HEK293 (cell line): ENCODE measurements at regions not wholly inside any gene's neighbourhood (a gene's known extent, or its start where the extent isn't known, plus 50 kb on each side); places are given as distances from the start of the nearest gene placed in this dataset.

Source experiments
- CTCF ChIA-PET: fragments of 350-600 bp; formaldehyde crosslinking; extraction: SDS; loops from one replicate; lab custom pipeline; 2021; ENCODE audit warnings: antibody characterized with exemption; lab: Yijun Ruan, JAX
- POLR2A ChIA-PET: fragments of 300-600 bp; formaldehyde crosslinking; extraction: SDS; loops from one replicate; lab custom pipeline; 2020; ENCODE audit warnings: antibody characterized with exemption, inconsistent platforms; lab: Yijun Ruan, JAX
- H3K27ac ChIP-seq: fragments of 200-500 bp; sonication (Bioruptor generic); 2 replicates; pipeline ENCODE4 v1.5.1; 2014; ENCODE audit warnings: low read depth, low read length, control low read depth, inconsistent platforms; ENCODE audit errors: extremely low read depth
- H3K36me3 ChIP-seq, 2 experiments: fragments of 200-500 bp in 1 of 2; sonication (Bioruptor generic) in 1 of 2; 1 replicate in 1 of 2; 2 replicates in 1 of 2; pipeline ENCODE4 v1.5.1; 2014 to 2017; ENCODE audit warnings: inconsistent platforms in 2 of 2, low read length in 2 of 2; ENCODE audit not compliant: control insufficient read depth in 2 of 2, insufficient read depth in 1 of 2
- H3K4me1 ChIP-seq: fragments of 200-500 bp; sonication (Bioruptor generic); 2 replicates; pipeline ENCODE4 v1.5.1; 2014; ENCODE audit warnings: mild to moderate bottlenecking, low read length, inconsistent platforms; ENCODE audit not compliant: control insufficient read depth, insufficient read depth
- H3K4me3 ChIP-seq: 2 replicates; pipeline ENCODE4 v1.5.1; 2011; ENCODE audit warnings: low read depth, mild to moderate bottlenecking, control low read depth, low read length, moderate library complexity
- H3K9me3 ChIP-seq: fragments of 200-500 bp; sonication (Bioruptor generic); 2 replicates; pipeline ENCODE4 v1.5.1; 2014; ENCODE audit warnings: low read depth, low read length, inconsistent platforms; ENCODE audit not compliant: control insufficient read depth, insufficient read depth
- ELK4 ChIP-seq: IDR thresholded peaks from 2 replicates; pipeline ENCODE4 v1.6.1; 2011; ENCODE audit warnings: mild to moderate bottlenecking, low read depth, low read length, borderline replicate concordance
- MZF1 ChIP-seq: fragments of 450-650 bp; formaldehyde crosslinking; IDR thresholded peaks from 2 replicates; pipeline ENCODE4 v1.5.1; 2017; ENCODE audit warnings: missing biosample characterization, missing genetic modification characterization, borderline replicate concordance
- SCRT1 ChIP-seq: fragments of 450-650 bp; formaldehyde crosslinking; IDR thresholded peaks from 2 replicates; pipeline ENCODE4 v1.5.1; 2016; ENCODE audit warnings: missing biosample characterization, missing genetic modification characterization, borderline replicate concordance
- ZBTB7A ChIP-seq: fragments of 450-650 bp; formaldehyde crosslinking; IDR thresholded peaks from 2 replicates; pipeline ENCODE4 v1.5.1; 2016; ENCODE audit warnings: low read depth, missing biosample characterization, missing genetic modification characterization
- ZFHX2 ChIP-seq: fragments of 450-650 bp; formaldehyde crosslinking; conservative IDR thresholded peaks from 2 replicates; pipeline ENCODE4 v1.5.1; 2016; ENCODE audit warnings: missing biosample characterization, missing genetic modification characterization
- ZNF112 ChIP-seq: fragments of 450-650 bp; formaldehyde crosslinking; IDR thresholded peaks from 2 replicates; pipeline ENCODE4 v1.5.0; 2017; ENCODE audit warnings: missing biosample characterization, missing genetic modification characterization
- ZNF133 ChIP-seq: fragments of 450-650 bp; formaldehyde crosslinking; IDR thresholded peaks from 2 replicates; pipeline ENCODE4 v1.5.1; 2016; ENCODE audit warnings: missing biosample characterization, missing genetic modification characterization
- ZNF157 ChIP-seq: fragments of 450-650 bp; formaldehyde crosslinking; IDR thresholded peaks from 2 replicates; pipeline ENCODE4 v1.5.1; 2016; ENCODE audit warnings: missing biosample characterization, missing genetic modification characterization
- ZNF169 ChIP-seq: fragments of 450-650 bp; formaldehyde crosslinking; IDR thresholded peaks from 2 replicates; pipeline ENCODE4 v1.5.1; 2016; ENCODE audit warnings: missing biosample characterization, missing genetic modification characterization
- ZNF175 ChIP-seq: fragments of 450-650 bp; formaldehyde crosslinking; IDR thresholded peaks from 2 replicates; pipeline ENCODE4 v1.5.1; 2016; ENCODE audit warnings: missing biosample characterization, missing genetic modification characterization
- ZNF211 ChIP-seq: fragments of 450-650 bp; formaldehyde crosslinking; IDR thresholded peaks from 2 replicates; pipeline ENCODE4 v1.5.1; 2016; ENCODE audit warnings: low read depth, missing biosample characterization, missing genetic modification characterization
- ZNF398 ChIP-seq: fragments of 450-650 bp; formaldehyde crosslinking; IDR thresholded peaks from 2 replicates; pipeline ENCODE4 v1.5.1; 2017; ENCODE audit warnings: missing biosample characterization, missing genetic modification characterization
- ZNF449 ChIP-seq: fragments of 450-650 bp; formaldehyde crosslinking; IDR thresholded peaks from 2 replicates; pipeline ENCODE4 v1.5.1; 2017; ENCODE audit warnings: missing biosample characterization, mild to moderate bottlenecking, missing genetic modification characterization, moderate library complexity
- ZNF529 ChIP-seq: fragments of 450-650 bp; formaldehyde crosslinking; IDR thresholded peaks from 2 replicates; pipeline ENCODE4 v1.5.1; 2017; ENCODE audit warnings: missing genetic modification characterization, missing biosample characterization; ENCODE audit not compliant: insufficient replicate concordance
- ZNF549 ChIP-seq: fragments of 450-650 bp; IDR thresholded peaks from 2 replicates; pipeline ENCODE4 v1.5.1; 2018; ENCODE audit warnings: missing biosample characterization, missing genetic modification characterization, mild to moderate bottlenecking, inconsistent platforms, moderate library complexity
- ZNF600 ChIP-seq: fragments of 450-650 bp; formaldehyde crosslinking; IDR thresholded peaks from 2 replicates; pipeline ENCODE4 v1.5.1; 2016; ENCODE audit warnings: missing biosample characterization, missing genetic modification characterization
- ZNF704 ChIP-seq: fragments of 450-650 bp; formaldehyde crosslinking; IDR thresholded peaks from 2 replicates; pipeline ENCODE4 v1.5.1; 2016; ENCODE audit warnings: missing biosample characterization, missing genetic modification characterization
- ZNF707 ChIP-seq: fragments of 450-650 bp; formaldehyde crosslinking; IDR thresholded peaks from 2 replicates; pipeline ENCODE4 v1.5.1; 2016; ENCODE audit warnings: missing biosample characterization, missing genetic modification characterization
- ZNF830 ChIP-seq: fragments of 450-650 bp; IDR thresholded peaks from 2 replicates; pipeline ENCODE4 v1.5.0; 2018; ENCODE audit warnings: missing biosample characterization, missing genetic modification characterization, low read depth, mild to moderate bottlenecking, moderate library complexity
- ZSCAN16 ChIP-seq: fragments of 450-650 bp; formaldehyde crosslinking; IDR thresholded peaks from 2 replicates; pipeline ENCODE4 v1.5.1; 2016; ENCODE audit warnings: missing biosample characterization, missing genetic modification characterization

GRCh38 chr5:116813356-116813755 lies 238.7 kb upstream of the SEMA6A start:
- Histone ChIP-seq H3K9me3 (no peaks in the 10 kb centered on the region), H3K4me3 (no peak overlapping the region), H3K4me1 (no peaks in the 10 kb centered on the region)
- TF ChIP-seq ZNF549: no peak
- no peak for TF ChIP-seq ZNF157
- TF ChIP-seq ZNF529 (tag by site-specific recombination): no peak
- TF ChIP-seq ZNF707 (tag by site-specific recombination): no peak
- TF ChIP-seq ZNF169 (tag by site-specific recombination): no peak
- no peak for TF ChIP-seq ELK4
- TF ChIP-seq ZFHX2 (tag by site-specific recombination): no peak
- TF ChIP-seq SCRT1: no peak
- TF ChIP-seq ZNF398 (tag by site-specific recombination): no peak
- no peak for TF ChIP-seq ZNF175 (tag by site-specific recombination)
- no peak for TF ChIP-seq ZNF704 (tag by site-specific recombination)
- no peak for TF ChIP-seq ZSCAN16 (tag by site-specific recombination)
- TF ChIP-seq, all 188 proteins: peak for 0
- no peaks in the 10 kb centered on the region for H3K36me3 ChIP-seq
- ChIA-PET CTCF (no interaction called here), POLR2A (no interaction called here)
- H3K27ac ChIP-seq: no peak overlapping the region

- CTCF ChIA-PET: no interaction called here
- no peaks in the 10 kb centered on the region for H3K36me3 ChIP-seq
- H3K9me3 ChIP-seq: no peaks in the 10 kb centered on the region
- POLR2A ChIA-PET: interaction anchor here (0.8 kb wide), 1 partner anchor 48 kb away, joined by 4 read pairs; no protein-coding TSS in a partner anchor
- no peak for TF ChIP-seq ZNF707 (tag by site-specific recombination)
- TF ChIP-seq ZNF133 (tag by site-specific recombination): no peak
- TF ChIP-seq MZF1: no peak
- TF ChIP-seq ZNF112: no peak
- no peak for TF ChIP-seq ZNF830 (tag by site-specific recombination)
- no peak for TF ChIP-seq ZBTB7A (tag by site-specific recombination)
- TF ChIP-seq ZNF211 (tag by site-specific recombination): no peak
- no peak for TF ChIP-seq ZNF449 (tag by site-specific recombination)
- no peak for TF ChIP-seq ZNF600
- H3K4me1 ChIP-seq: no peaks in the 10 kb centered on the region; the same call in 1 of the 2 replicates
- H3K27ac ChIP-seq: no peak overlapping the region
- no peak overlapping the region for H3K4me3 ChIP-seq
Observed at GRCh38 chr5:116810951-116811350, 236.3 kb upstream of the SEMA6A start.
